GM12878 (cell line): ENCODE measurements at regions not wholly inside any gene's neighbourhood (a gene's known extent, or its start where the extent isn't known, plus 50 kb on each side); places are given as distances from the start of the nearest gene placed in this dataset.

Experiments used
- ATAC-seq: fragments of 200-7000 bp; cut with Tn5 transposase; 3 replicates; pipeline ENCODE4 v1.9.1; 2020; ENCODE audit warnings: mild to moderate bottlenecking, moderate library complexity
- BruUV-seq: library from RNA; stranded (reverse); fragments of 400-500 nt; replicated peaks from 2 replicates; lab custom pipeline; 2021; lab: Mats Ljungman, UMichigan
- CTCF ChIA-PET: fragments of 300-600 bp; sonication (Branson Sonifier 250); formaldehyde crosslinking; extraction: SDS; loops from one replicate; lab custom pipeline; 2021; ENCODE audit warnings: inconsistent platforms; lab: Yijun Ruan, JAX
- POLR2A ChIA-PET: fragments of 350-600 bp; formaldehyde crosslinking; extraction: SDS; loops from one replicate; lab custom pipeline; 2021; ENCODE audit warnings: inconsistent platforms; lab: Charles Lee
- RAD21 ChIA-PET: fragments of 300-600 bp; sonication (Branson Sonifier 250); formaldehyde crosslinking; loops from one replicate; lab custom pipeline; 2023; ENCODE audit warnings: antibody characterized with exemption; ENCODE audit not compliant: unreplicated experiment; lab: Charles Lee
- SMC1A ChIA-PET: fragments of 300-600 bp; sonication (Branson Sonifier 250); formaldehyde crosslinking; loops from one replicate; lab custom pipeline; 2023; ENCODE audit not compliant: unreplicated experiment, uncharacterized antibody; lab: Charles Lee
- DNase-seq: peaks from one replicate; pipeline ENCODE4 v3.0.0-alpha.2; 2011; ENCODE audit warnings: low read depth, low spot score
- FAIRE-seq: peaks from 3 replicates; lab custom pipeline; 2011; peaks lifted over from hg19 to GRCh38; lab: Jason Lieb, UNC
- H2AFZ ChIP-seq: 2 replicates; pipeline ENCODE4 v1.6.0; 2011; ENCODE audit warnings: low read depth, low read length, control low read depth; ENCODE audit not compliant: control insufficient read depth
- H3K27ac ChIP-seq: 2 replicates; pipeline ENCODE4 v1.5.1; 2011; ENCODE audit warnings: control low read depth; ENCODE audit not compliant: control insufficient read depth, insufficient read depth
- H3K27me3 ChIP-seq, 2 experiments: replicated peaks in 1 of 2; 2 replicates each; pipeline versions ENCODE4 v1.6.0 to v1.6.1; 2011; ENCODE audit warnings: low read length in 1 of 2; ENCODE audit not compliant: control insufficient read depth in 2 of 2, insufficient read depth in 2 of 2
- H3K36me3 ChIP-seq, 2 experiments: 2 replicates each; pipeline ENCODE4 v1.5.1; 2011; ENCODE audit warnings: low read length in 1 of 2; ENCODE audit not compliant: control insufficient read depth in 2 of 2, insufficient read depth in 2 of 2
- H3K4me1 ChIP-seq: 2 replicates; pipeline ENCODE4 v1.6.1; 2011; ENCODE audit warnings: mild to moderate bottlenecking, low read length, moderate library complexity, mixed read lengths; ENCODE audit not compliant: control insufficient read depth, insufficient read depth
- H3K4me2 ChIP-seq: 2 replicates; pipeline ENCODE4 v1.6.0; 2011; ENCODE audit warnings: control low read depth; ENCODE audit not compliant: control insufficient read depth, insufficient read depth
- H3K4me3 ChIP-seq: fragments of 200-600 bp; sonication (generic); 2 replicates; pipeline ENCODE4 v1.5.1; 2016
- H3K79me2 ChIP-seq: 2 replicates; pipeline ENCODE4 v1.6.0; 2011; ENCODE audit warnings: low read length; ENCODE audit not compliant: control insufficient read depth, insufficient read depth
- H3K9ac ChIP-seq: 2 replicates; pipeline ENCODE4 v1.8.0; 2011; ENCODE audit warnings: low read length, control low read depth, mixed read lengths; ENCODE audit not compliant: control insufficient read depth, insufficient read depth
- H3K9me3 ChIP-seq: replicated peaks from 3 replicates; pipeline ENCODE4 v1.5.1; 2011; ENCODE audit warnings: mild to moderate bottlenecking, low read length; ENCODE audit not compliant: control insufficient read depth, insufficient read depth
- H4K20me1 ChIP-seq: 2 replicates; pipeline ENCODE4 v1.6.0; 2011; ENCODE audit not compliant: control insufficient read depth, insufficient read depth
- BCL11A ChIP-seq: IDR thresholded peaks from 2 replicates; pipeline ENCODE4 v1.6.1; 2011; ENCODE audit warnings: low read depth, low read length
- CBFB ChIP-seq: IDR thresholded peaks from 2 replicates; pipeline ENCODE4 v1.6.1; 2016; ENCODE audit warnings: antibody characterized with exemption, low read depth
- CHD4 ChIP-seq: fragments of 200-600 bp; sonication (generic); IDR thresholded peaks from 2 replicates; pipeline ENCODE4 v1.6.1; 2016; ENCODE audit warnings: mild to moderate bottlenecking
- CREB1 ChIP-seq: IDR thresholded peaks from 2 replicates; pipeline ENCODE4 v1.6.1; 2012; ENCODE audit warnings: low read depth, mild to moderate bottlenecking, inconsistent platforms
- CREM ChIP-seq: IDR thresholded peaks from 2 replicates; pipeline ENCODE4 v1.6.1; 2014; ENCODE audit warnings: antibody characterized with exemption, low read depth
- FOXK2 ChIP-seq: fragments of 450-650 bp; IDR thresholded peaks from 2 replicates; pipeline ENCODE4 v1.6.1; 2017; ENCODE audit warnings: mild to moderate bottlenecking, moderate library complexity
- FOXM1 ChIP-seq: IDR thresholded peaks from 2 replicates; pipeline ENCODE4 v1.6.1; 2012; ENCODE audit warnings: low read depth, mild to moderate bottlenecking, inconsistent platforms, low read length, moderate library complexity
- HDAC6 ChIP-seq: fragments of 200-600 bp; sonication (generic); IDR thresholded peaks from one replicate; pipeline ENCODE4 v1.8.0; 2017; ENCODE audit warnings: antibody characterized with exemption; ENCODE audit not compliant: unreplicated experiment
- IRF4 ChIP-seq: IDR thresholded peaks from 2 replicates; pipeline ENCODE4 v1.6.1; 2011; ENCODE audit warnings: low read depth, low read length
- JUND ChIP-seq: IDR thresholded peaks from 2 replicates; pipeline ENCODE4 v1.6.1; 2012; ENCODE audit warnings: low read depth, mild to moderate bottlenecking, low read length, improper control_type of control experiment, moderate library complexity
- LARP7 ChIP-seq: fragments of 450-650 bp; IDR thresholded peaks from 2 replicates; pipeline ENCODE4 v1.6.1; 2017; ENCODE audit warnings: mild to moderate bottlenecking
- MXI1 ChIP-seq: fragments of 150-350 bp; IDR thresholded peaks from 2 replicates; pipeline ENCODE4 v1.6.1; 2011; ENCODE audit warnings: low read depth, mild to moderate bottlenecking, inconsistent platforms, low read length, improper control_type of control experiment
- NBN ChIP-seq: fragments of 450-650 bp; IDR thresholded peaks from 2 replicates; pipeline ENCODE4 v1.6.1; 2016
- NFIC ChIP-seq: IDR thresholded peaks from 2 replicates; pipeline ENCODE4 v1.6.1; 2012; ENCODE audit warnings: low read depth, mild to moderate bottlenecking, inconsistent platforms, low read length, moderate library complexity
- NR2F1 ChIP-seq: fragments of 450-650 bp; conservative IDR thresholded peaks from 2 replicates; pipeline ENCODE4 v1.6.1; 2017; ENCODE audit warnings: mild to moderate bottlenecking
- NRF1 ChIP-seq: conservative IDR thresholded peaks from 2 replicates; pipeline ENCODE4 v1.6.1; 2011; ENCODE audit warnings: mild to moderate bottlenecking, low read depth, low read length, improper control_type of control experiment
- PML ChIP-seq: IDR thresholded peaks from 2 replicates; pipeline ENCODE4 v1.6.1; 2012; ENCODE audit warnings: low read length, inconsistent platforms
- POLR2AphosphoS2 ChIP-seq: IDR thresholded peaks from 2 replicates; pipeline ENCODE4 v1.6.1; 2011; ENCODE audit warnings: low read depth, mild to moderate bottlenecking, low read length, improper control_type of control experiment, moderate library complexity
- STAT1 ChIP-seq: fragments of 450-650 bp; conservative IDR thresholded peaks from 2 replicates; pipeline ENCODE4 v1.6.1; 2014; ENCODE audit warnings: antibody characterized with exemption, mild to moderate bottlenecking
- SUPT20H ChIP-seq: IDR thresholded peaks from 2 replicates; pipeline ENCODE4 v1.6.1; 2011; ENCODE audit warnings: low read depth, mild to moderate bottlenecking, low read length, moderate library complexity, borderline replicate concordance; ENCODE audit not compliant: control insufficient read depth
- SUZ12 ChIP-seq: fragments of 200-600 bp; sonication (generic); IDR thresholded peaks from one replicate; pipeline ENCODE4 v1.6.1; 2018; ENCODE audit warnings: antibody characterized with exemption, mild to moderate bottlenecking; ENCODE audit not compliant: unreplicated experiment
- TCF7 ChIP-seq: IDR thresholded peaks from 2 replicates; pipeline ENCODE4 v1.6.1; 2014; ENCODE audit warnings: antibody characterized with exemption, borderline replicate concordance
- ZNF217 ChIP-seq: fragments of 450-650 bp; IDR thresholded peaks from 2 replicates; pipeline ENCODE4 v1.6.1; 2017; ENCODE audit warnings: antibody characterized with exemption, mild to moderate bottlenecking
- WGBS: methylation state at CpG from one replicate; pipeline ENCODE4 v1.1.6; 2016; ENCODE audit warnings: low lambda C conversion rate; ENCODE audit not compliant: insufficient replicate concordance, insufficient coverage; ENCODE audit errors: missing lambda C conversion rate; 5-methylcytosine and 5-hydroxymethylcytosine counted together
- in situ Hi-C: fragments of 300-500 bp; cut with MboI; formaldehyde crosslinking; loops from 9 replicates; pipeline ENCODE4 v1.14.3; 2018; ENCODE audit warnings: mixed read lengths
- intact Hi-C: fragments of 100-400 bp; cut with micrococcal nuclease; formaldehyde crosslinking; loops from one replicate; pipeline ENCODE4 v1.14.2; 2022; ENCODE audit not compliant: unreplicated experiment
- TF ChIP-seq, protein P1 (sequence below): IDR thresholded peaks from 2 replicates; pipeline ENCODE4 v1.6.1; 2012; ENCODE audit warnings: low read depth, low read length, improper control_type of control experiment
- TF ChIP-seq, protein P2 (sequence below): fragments of 450-650 bp; IDR thresholded peaks from 2 replicates; pipeline ENCODE4 v1.6.1; 2016; ENCODE audit warnings: mild to moderate bottlenecking
- TF ChIP-seq, protein P3 (sequence below): IDR thresholded peaks from 2 replicates; pipeline ENCODE4 v1.6.1; 2011; ENCODE audit warnings: low read depth, mild to moderate bottlenecking, low read length, moderate library complexity, borderline replicate concordance; ENCODE audit errors: extremely low read depth

GRCh38 chr20:19071446-19071725 is 141.1 kb upstream of the SLC24A3 start:
- Histone ChIP-seq H3K79me2 (no peaks in the 10 kb centered on the region), H3K9ac (no peak overlapping the region), H2AFZ (no peak overlapping the region), H3K4me2 (0 out of 2 replicates have a peak overlapping the region, but pooled peaks have one; percentile 35), H3K36me3 (no peaks in the 10 kb centered on the region), H3K4me1 (peaks cover 39% of the 10 kb centered on the region), H3K4me3 (no peak overlapping the region), H3K27me3 (no peaks in the 10 kb centered on the region), H4K20me1 (no peaks in the 10 kb centered on the region), H3K27ac (peak overlapping the region; percentile 54; the same call in 1 of the 2 replicates), H3K9me3 (no peaks in the 10 kb centered on the region; the same call in 2 of the 3 replicates)
- intact Hi-C loops (loop anchor here (5.0 to 10.0 kb wide), 3 partner anchors 113 to 659 kb away; no protein-coding TSS in a partner anchor), in situ Hi-C loops (loop anchor here (10.0 to 25.0 kb wide), 2 partner anchors 437 to 659 kb away; no protein-coding TSS in a partner anchor)
- ATAC-seq, result peak; percentile 76
- DNase-seq, result peak; percentile 77
- CTCF ChIA-PET, result interaction anchor here (0.9 to 2.5 kb wide), 10 partner anchors 9 to 590 kb away, joined by 3 to 11 read pairs (median 4); no protein-coding TSS in a partner anchor
- no peak for FAIRE-seq
- RAD21 ChIA-PET, result interaction anchor here (0.6 to 3.4 kb wide), 16 partner anchors 11 to 830 kb away, joined by 3 to 11 read pairs (median 3); partner anchors contain the start of gene SEC23B
- SMC1A ChIA-PET, result interaction anchor here (0.8 to 4.0 kb wide), 14 partner anchors 9 to 659 kb away, joined by 3 to 21 read pairs (median 5); no protein-coding TSS in a partner anchor
- POLR2A ChIA-PET, result interaction anchor here (0.5 to 1.5 kb wide), 3 partner anchors 45 to 1669 kb away, joined by 3 to 4 read pairs (median 3); no protein-coding TSS in a partner anchor
- WGBS, result 2% methylated on average over 3 of the region's 3 CpGs
- no TSS peak for BruUV-seq
- TF ChIP-seq SUPT20H, result no peak
- TF ChIP-seq LARP7, result no peak
- no peak for TF ChIP-seq FOXK2
- no peak for TF ChIP-seq SUZ12
- no peak for TF ChIP-seq STAT1
- TF ChIP-seq, protein P1, sequence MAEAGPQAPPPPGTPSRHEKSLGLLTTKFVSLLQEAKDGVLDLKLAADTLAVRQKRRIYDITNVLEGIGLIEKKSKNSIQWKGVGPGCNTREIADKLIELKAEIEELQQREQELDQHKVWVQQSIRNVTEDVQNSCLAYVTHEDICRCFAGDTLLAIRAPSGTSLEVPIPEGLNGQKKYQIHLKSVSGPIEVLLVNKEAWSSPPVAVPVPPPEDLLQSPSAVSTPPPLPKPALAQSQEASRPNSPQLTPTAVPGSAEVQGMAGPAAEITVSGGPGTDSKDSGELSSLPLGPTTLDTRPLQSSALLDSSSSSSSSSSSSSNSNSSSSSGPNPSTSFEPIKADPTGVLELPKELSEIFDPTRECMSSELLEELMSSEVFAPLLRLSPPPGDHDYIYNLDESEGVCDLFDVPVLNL, result no peak
- TF ChIP-seq NFIC, result peak; percentile 95
- TF ChIP-seq IRF4, result peak; percentile 61; the same call in 1 of the 2 replicates
- TF ChIP-seq CBFB, result peak; percentile 31
- no peak for TF ChIP-seq MXI1
- TF ChIP-seq, protein P2, sequence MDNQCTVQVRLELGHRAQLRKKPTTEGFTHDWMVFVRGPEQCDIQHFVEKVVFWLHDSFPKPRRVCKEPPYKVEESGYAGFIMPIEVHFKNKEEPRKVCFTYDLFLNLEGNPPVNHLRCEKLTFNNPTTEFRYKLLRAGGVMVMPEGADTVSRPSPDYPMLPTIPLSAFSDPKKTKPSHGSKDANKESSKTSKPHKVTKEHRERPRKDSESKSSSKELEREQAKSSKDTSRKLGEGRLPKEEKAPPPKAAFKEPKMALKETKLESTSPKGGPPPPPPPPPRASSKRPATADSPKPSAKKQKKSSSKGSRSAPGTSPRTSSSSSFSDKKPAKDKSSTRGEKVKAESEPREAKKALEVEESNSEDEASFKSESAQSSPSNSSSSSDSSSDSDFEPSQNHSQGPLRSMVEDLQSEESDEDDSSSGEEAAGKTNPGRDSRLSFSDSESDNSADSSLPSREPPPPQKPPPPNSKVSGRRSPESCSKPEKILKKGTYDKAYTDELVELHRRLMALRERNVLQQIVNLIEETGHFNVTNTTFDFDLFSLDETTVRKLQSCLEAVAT, result peak; percentile 0; the same call in 1 of the 2 replicates
- peak; percentile 54; the same call in 1 of the 2 replicates for TF ChIP-seq CREB1
- peak; percentile 65; the same call in 1 of the 2 replicates for TF ChIP-seq PML
- TF ChIP-seq NRF1, result no peak
- TF ChIP-seq NBN, result peak; percentile 53; the same call in 1 of the 2 replicates
- no peak for TF ChIP-seq POLR2AphosphoS2
- peak; percentile 99 for TF ChIP-seq BCL11A
- peak; percentile 90 for TF ChIP-seq NR2F1
- TF ChIP-seq, protein P3, sequence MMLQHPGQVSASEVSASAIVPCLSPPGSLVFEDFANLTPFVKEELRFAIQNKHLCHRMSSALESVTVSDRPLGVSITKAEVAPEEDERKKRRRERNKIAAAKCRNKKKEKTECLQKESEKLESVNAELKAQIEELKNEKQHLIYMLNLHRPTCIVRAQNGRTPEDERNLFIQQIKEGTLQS, result no peak
- TF ChIP-seq ZNF217, result 0 out of 2 replicates have a peak, but pooled peaks have one; percentile 40
- TF ChIP-seq CREM, result peak; percentile 77
- peak; percentile 84; the same call in 1 of the 2 replicates for TF ChIP-seq TCF7
- TF ChIP-seq CHD4, result no peak
- peak; percentile 82 for TF ChIP-seq JUND
- TF ChIP-seq HDAC6, result no peak
- peak; percentile 89; the same call in 1 of the 2 replicates for TF ChIP-seq FOXM1
